Breast epithelium (tissue), 4 donors: ENCODE measurements at regions not wholly inside any gene's neighbourhood (a gene's known extent, or its start where the extent isn't known, plus 50 kb on each side); places are given as distances from the start of the nearest gene placed in this dataset.

Experiments
- DNase-seq, 2 donors: peaks; one replicate each; pipeline ENCODE4 v3.0.0-alpha.2; 2019; ENCODE audit warnings: low spot score in 2 of 2
- H3K27ac ChIP-seq, 2 donors: fragments of 200-600 bp; sonication (generic) in 1 of 2; one replicate each; pipeline ENCODE4 v1.5.1; 2016 to 2019; ENCODE audit warnings: mild to moderate bottlenecking in 1 of 2
- H3K27me3 ChIP-seq, 2 donors: fragments of 200-600 bp; sonication (generic) in 1 of 2; one replicate each; pipeline versions ENCODE4 v1.5.1 to v1.6.0; 2017 to 2019; ENCODE audit warnings: control low read depth in 1 of 2, mild to moderate bottlenecking in 1 of 2
- H3K36me3 ChIP-seq: fragments of 200-600 bp; one replicate; pipeline ENCODE4 v1.5.1; 2019
- H3K4me1 ChIP-seq, 2 donors: fragments of 200-600 bp; sonication (generic); one replicate each; pipeline ENCODE4 v1.5.1; 2016 to 2019; ENCODE audit warnings: control low read depth in 1 of 2
- H3K4me3 ChIP-seq, 3 donors: fragments of 200-600 bp; sonication (generic); 1 replicate in 2 of 3; 2 replicates in 1 of 3; pipeline ENCODE4 v1.5.1; 2016 to 2019; ENCODE audit warnings: mild to moderate bottlenecking in 3 of 3, moderate library complexity in 2 of 3
- H3K9me3 ChIP-seq, 2 donors: fragments of 200-600 bp; sonication (generic) in 1 of 2; one replicate each; pipeline ENCODE4 v1.5.1; 2016 to 2019; ENCODE audit warnings: control low read depth in 1 of 2
- POLR2A ChIP-seq: fragments of 450-650 bp; IDR thresholded peaks from one replicate; pipeline ENCODE4 v1.6.1; 2016; ENCODE audit warnings: antibody characterized with exemption, mild to moderate bottlenecking, moderate library complexity
- POLR2AphosphoS5 ChIP-seq, 3 donors: sonication (generic); formaldehyde crosslinking; IDR thresholded peaks; one replicate each; pipeline ENCODE4 v1.6.1; 2017; ENCODE audit warnings: antibody characterized with exemption in 3 of 3
- intact Hi-C: fragments of 100-400 bp; cut with DNase I; formaldehyde crosslinking; loops from one replicate; pipeline ENCODE4 v1.15.1; 2023; ENCODE audit warnings: low total_unique reads
- TF ChIP-seq, protein P1 (sequence below), 3 donors: fragments of 450-650 bp; IDR thresholded peaks; one replicate each; pipeline ENCODE4 v1.5.1; 2016 to 2017; ENCODE audit warnings: antibody characterized with exemption in 3 of 3, mild to moderate bottlenecking in 3 of 3, moderate library complexity in 3 of 3

DNA sequence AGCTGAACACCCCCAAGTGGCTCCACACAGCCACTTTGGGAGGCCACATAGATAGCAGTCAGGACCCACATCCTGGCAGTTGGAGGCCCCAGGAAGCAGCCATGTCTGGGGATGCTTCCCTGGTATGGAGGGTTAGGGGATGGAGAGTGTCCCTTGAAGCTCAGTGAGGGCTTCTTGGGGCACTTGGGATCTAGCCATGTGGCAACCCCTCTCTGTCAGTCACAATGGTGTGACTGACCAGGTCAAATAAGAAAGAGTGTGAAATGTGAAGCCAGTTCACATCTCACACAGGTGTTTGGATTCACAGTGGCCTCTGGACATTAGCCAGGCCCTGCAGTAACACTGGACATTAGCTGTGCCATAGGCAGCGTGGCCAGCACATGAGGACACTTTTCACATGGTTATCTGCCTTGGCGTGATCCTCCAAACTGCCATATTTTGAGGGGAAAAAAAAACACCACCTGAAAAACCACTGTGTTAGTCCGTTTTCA, 53.9 kb upstream of the IL17B start:
- intact Hi-C loops, result no loop called here
- Histone ChIP-seq H3K4me1 (no peaks in the 10 kb centered on the region), H3K4me3 (no peak overlapping the region), H3K9me3 (no peaks in the 10 kb centered on the region), H3K27me3 (no peaks in the 10 kb centered on the region), H3K36me3 (no peaks in the 10 kb centered on the region), H3K27ac (peak overlapping the region; percentile 33 to 50)
- DNase-seq, result no peak
- TF ChIP-seq, protein P1, sequence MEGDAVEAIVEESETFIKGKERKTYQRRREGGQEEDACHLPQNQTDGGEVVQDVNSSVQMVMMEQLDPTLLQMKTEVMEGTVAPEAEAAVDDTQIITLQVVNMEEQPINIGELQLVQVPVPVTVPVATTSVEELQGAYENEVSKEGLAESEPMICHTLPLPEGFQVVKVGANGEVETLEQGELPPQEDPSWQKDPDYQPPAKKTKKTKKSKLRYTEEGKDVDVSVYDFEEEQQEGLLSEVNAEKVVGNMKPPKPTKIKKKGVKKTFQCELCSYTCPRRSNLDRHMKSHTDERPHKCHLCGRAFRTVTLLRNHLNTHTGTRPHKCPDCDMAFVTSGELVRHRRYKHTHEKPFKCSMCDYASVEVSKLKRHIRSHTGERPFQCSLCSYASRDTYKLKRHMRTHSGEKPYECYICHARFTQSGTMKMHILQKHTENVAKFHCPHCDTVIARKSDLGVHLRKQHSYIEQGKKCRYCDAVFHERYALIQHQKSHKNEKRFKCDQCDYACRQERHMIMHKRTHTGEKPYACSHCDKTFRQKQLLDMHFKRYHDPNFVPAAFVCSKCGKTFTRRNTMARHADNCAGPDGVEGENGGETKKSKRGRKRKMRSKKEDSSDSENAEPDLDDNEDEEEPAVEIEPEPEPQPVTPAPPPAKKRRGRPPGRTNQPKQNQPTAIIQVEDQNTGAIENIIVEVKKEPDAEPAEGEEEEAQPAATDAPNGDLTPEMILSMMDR (IDR thresholded peaks at IDR 0.05), result no peak
- no peak for TF ChIP-seq POLR2A
- peak; percentile 19 to 45 (median 37) for TF ChIP-seq POLR2AphosphoS5 (IDR thresholded peaks at IDR 0.05)

DNA sequence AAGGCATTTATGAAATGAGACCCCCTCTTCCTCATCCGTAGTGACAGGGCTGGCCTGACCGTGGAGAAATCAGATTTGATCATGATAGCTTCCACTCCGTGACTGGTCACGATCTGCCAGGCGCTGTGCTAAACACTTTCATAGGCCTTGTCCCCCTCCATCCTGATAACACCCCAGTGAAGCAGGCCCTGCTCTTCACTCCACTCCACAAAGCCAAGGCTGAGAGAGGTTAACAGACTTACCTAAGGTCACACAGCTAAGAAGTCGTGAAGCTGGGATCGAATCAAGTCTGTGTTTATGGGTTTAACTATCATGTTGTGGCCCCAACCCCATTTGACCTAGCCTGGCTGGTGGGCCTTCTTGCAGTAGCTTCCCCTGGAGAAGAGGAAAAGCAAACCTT, 53.3 kb upstream of the IL17B start:
- intact Hi-C loops, result no loop called here
- H3K27me3 ChIP-seq, result no peaks in the 10 kb centered on the region
- H3K4me3 ChIP-seq, result no peak overlapping the region
- H3K9me3 ChIP-seq, result no peaks in the 10 kb centered on the region
- no peaks in the 10 kb centered on the region for H3K4me1 ChIP-seq
- DNase-seq, result no peak
- peak; percentile 42 to 68 (median 49) for TF ChIP-seq POLR2AphosphoS5 (IDR thresholded peaks at IDR 0.05)
- TF ChIP-seq, protein P1 (IDR thresholded peaks at IDR 0.05), result no peak
- peak overlapping the region; percentile 33 to 50 for H3K27ac ChIP-seq
- H3K36me3 ChIP-seq, result no peaks in the 10 kb centered on the region

DNA sequence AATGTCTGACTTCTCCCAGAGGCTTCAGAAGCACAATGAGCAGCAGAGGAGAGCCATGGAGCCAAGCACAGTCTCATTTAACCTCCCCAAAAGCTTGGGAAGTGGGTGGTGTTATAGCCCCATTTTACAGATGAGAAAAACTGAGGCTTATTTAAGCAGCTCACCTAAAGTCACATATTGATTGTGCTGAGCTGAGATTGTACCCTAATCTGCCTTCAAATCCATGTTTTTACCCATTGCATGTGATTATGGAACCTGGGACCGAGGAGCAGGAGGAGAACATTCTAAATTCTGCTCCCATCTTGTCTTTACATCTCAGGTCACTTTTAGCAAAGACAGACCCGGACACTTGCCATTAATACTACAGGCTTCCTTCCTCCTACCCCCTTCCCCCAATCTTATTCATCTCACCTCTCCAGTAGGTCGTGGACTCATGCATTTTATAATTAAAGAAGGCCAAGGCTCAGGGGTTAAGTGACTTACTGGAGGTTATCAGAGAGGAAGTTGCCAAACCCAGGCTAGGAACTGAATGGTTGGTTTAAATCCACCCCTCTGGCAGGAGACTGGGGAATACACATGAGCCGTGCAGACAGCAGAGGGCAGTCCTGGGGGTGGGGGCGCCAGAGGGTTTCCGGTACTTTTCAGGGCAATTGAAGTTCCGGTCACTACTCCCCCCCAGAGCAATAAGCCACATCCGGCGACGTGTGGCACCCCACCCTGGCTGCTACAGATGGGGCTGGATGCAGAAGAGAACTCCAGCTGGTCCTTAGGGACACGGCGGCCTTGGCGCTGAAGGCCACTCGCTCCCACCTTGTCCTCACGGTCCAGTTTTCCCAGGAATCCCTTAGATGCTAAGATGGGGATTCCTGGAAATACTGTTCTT, 51.0 kb upstream of the IL17B start:
- no peaks in the 10 kb centered on the region for H3K4me1 ChIP-seq
- TF ChIP-seq, protein P1 (IDR thresholded peaks at IDR 0.05), result no peak
- TF ChIP-seq POLR2A (no peak), POLR2AphosphoS5 (IDR thresholded peaks at IDR 0.05) (peak in 1 of 3 donors; percentile 65)
- intact Hi-C loops, result loop anchor here (10.0 kb wide), 1 partner anchor 55 kb away; the partner anchor contains the start of gene IL17B
- H3K9me3 ChIP-seq, result no peaks in the 10 kb centered on the region
- peak in 1 of 2 donors; percentile 68 for DNase-seq
- H3K4me3 ChIP-seq, result no peak overlapping the region
- H3K36me3 ChIP-seq, result no peaks in the 10 kb centered on the region
- peak overlapping the region; percentile 52 to 79 for H3K27ac ChIP-seq
- no peaks in the 10 kb centered on the region for H3K27me3 ChIP-seq
